ENCODE measurements at regions not wholly inside any gene's neighbourhood (a gene's known extent, or its start where the extent isn't known, plus 50 kb on each side); places are given as distances from the start of the nearest gene placed in this dataset.
"Not testable (repeated sequence)": the region's sequence is repeated elsewhere in the genome, so short reads cannot be mapped to it uniquely, and the experiment has no call there.

DNA sequence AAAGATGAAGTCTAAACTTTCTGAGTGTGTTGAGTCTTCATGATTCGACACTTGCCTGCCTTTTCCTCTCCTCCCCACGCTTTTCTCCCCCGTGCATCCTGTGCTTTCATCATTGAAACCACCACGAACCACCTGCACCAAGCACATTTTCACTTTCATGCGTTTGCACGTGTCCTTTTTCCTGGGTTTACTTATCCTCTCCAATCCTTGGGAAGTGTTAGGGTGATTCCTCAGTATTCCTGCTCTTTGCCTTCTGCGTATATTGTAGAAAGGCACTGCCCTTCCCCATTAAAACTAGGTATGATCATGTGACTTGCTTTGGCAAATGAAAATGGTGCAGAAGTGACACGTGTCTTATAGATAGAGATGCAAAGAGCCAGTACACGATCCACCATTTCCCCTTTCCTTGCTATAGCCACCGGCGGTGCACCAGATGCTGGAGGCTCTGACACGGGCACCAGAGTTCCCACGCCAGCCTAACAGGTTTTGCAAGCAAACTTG lies 106.6 kb downstream of the BRMS1L start:
- Mint-ChIP-seq H3K27me3 (no peaks in the 10 kb centered on the region), H3K4me1 (ENCODE audit: unreplicated experiment) (no peaks in the 10 kb centered on the region), H3K4me3 (no peak overlapping the region), H3K27ac (no peak overlapping the region), H3K9me3 (no peaks in the 10 kb centered on the region), H3K36me3 (no peaks in the 10 kb centered on the region)
- TF ChIP-seq, protein P1, sequence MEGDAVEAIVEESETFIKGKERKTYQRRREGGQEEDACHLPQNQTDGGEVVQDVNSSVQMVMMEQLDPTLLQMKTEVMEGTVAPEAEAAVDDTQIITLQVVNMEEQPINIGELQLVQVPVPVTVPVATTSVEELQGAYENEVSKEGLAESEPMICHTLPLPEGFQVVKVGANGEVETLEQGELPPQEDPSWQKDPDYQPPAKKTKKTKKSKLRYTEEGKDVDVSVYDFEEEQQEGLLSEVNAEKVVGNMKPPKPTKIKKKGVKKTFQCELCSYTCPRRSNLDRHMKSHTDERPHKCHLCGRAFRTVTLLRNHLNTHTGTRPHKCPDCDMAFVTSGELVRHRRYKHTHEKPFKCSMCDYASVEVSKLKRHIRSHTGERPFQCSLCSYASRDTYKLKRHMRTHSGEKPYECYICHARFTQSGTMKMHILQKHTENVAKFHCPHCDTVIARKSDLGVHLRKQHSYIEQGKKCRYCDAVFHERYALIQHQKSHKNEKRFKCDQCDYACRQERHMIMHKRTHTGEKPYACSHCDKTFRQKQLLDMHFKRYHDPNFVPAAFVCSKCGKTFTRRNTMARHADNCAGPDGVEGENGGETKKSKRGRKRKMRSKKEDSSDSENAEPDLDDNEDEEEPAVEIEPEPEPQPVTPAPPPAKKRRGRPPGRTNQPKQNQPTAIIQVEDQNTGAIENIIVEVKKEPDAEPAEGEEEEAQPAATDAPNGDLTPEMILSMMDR (conservative IDR thresholded peaks at IDR 0.05), result no peak
- no peak for DNase-seq (ENCODE audit: extremely low spot score, unreplicated experiment)

- H3K9me3 Mint-ChIP-seq, result no peaks in the 10 kb centered on the region
These were observed 106.0 kb downstream of the BRMS1L start for GRCh38 chr14:35932136-35932535.

DNA sequence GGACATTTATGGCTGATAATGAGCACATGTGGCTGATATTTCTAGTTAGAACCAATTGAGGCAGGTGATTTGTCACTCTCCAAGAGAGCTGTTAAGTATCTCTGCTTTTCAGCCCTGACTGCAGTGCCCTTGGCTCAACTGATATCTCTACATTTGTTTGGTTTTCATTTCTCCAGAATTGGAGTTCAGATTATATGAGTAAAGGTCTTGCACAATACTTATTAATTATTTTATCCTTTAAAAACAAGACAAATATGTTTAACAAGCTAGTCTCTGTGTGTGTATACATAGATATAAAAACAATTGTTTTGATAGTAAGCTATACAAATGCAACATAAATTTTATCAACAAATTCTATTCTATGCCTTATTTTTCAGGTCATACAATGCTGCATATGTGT lies 105.2 kb downstream of the BRMS1L start:
- TF ChIP-seq, protein P1 (conservative IDR thresholded peaks at IDR 0.05), result no peak
- no peaks in the 10 kb centered on the region for H3K4me1 Mint-ChIP-seq (ENCODE audit: unreplicated experiment)
- H3K27me3 Mint-ChIP-seq, result no peaks in the 10 kb centered on the region
- no peak overlapping the region for H3K4me3 Mint-ChIP-seq
- no peak overlapping the region for H3K27ac Mint-ChIP-seq
- DNase-seq (ENCODE audit: extremely low spot score, unreplicated experiment), result no peak
- H3K9me3 Mint-ChIP-seq, result no peaks in the 10 kb centered on the region
- H3K36me3 Mint-ChIP-seq, result no peaks in the 10 kb centered on the region

More at GRCh38 chr14:35932136-35932535, 106.0 kb downstream of the BRMS1L start:
- Mint-ChIP-seq H3K4me3 (no peak overlapping the region), H3K27me3 (no peaks in the 10 kb centered on the region), H3K27ac (no peak overlapping the region), H3K36me3 (no peaks in the 10 kb centered on the region), H3K4me1 (ENCODE audit: unreplicated experiment) (no peaks in the 10 kb centered on the region)
- DNase-seq (ENCODE audit: extremely low spot score, unreplicated experiment), result no peak
- TF ChIP-seq, protein P1 (conservative IDR thresholded peaks at IDR 0.05), result no peak

DNA sequence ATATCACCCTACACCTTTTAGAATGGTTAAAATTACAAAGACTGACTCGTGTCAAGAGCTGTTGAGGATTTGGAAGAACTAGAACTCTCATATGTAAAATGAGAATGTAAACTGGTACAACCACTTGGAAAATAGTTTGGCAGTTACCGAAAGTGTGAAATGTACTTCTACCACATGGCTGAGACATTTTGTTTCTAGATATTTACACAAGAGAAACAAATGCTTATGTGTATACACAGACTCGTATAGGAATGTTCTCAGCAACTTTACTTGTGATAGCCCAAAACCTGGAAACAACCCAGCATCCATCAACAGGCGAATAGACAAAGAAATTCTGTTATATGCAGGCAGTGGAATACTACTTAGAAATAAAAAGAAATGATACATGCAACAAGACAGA lies 103.0 kb downstream of the BRMS1L start:
- Mint-ChIP-seq H3K4me3 (no peak overlapping the region), H3K4me1 (ENCODE audit: unreplicated experiment) (no peaks in the 10 kb centered on the region), H3K9me3 (no peaks in the 10 kb centered on the region), H3K27ac (no peak overlapping the region), H3K27me3 (no peaks in the 10 kb centered on the region), H3K36me3 (no peaks in the 10 kb centered on the region)
- DNase-seq (ENCODE audit: extremely low spot score, unreplicated experiment), result no peak
- TF ChIP-seq, protein P1 (conservative IDR thresholded peaks at IDR 0.05), result no peak

DNA sequence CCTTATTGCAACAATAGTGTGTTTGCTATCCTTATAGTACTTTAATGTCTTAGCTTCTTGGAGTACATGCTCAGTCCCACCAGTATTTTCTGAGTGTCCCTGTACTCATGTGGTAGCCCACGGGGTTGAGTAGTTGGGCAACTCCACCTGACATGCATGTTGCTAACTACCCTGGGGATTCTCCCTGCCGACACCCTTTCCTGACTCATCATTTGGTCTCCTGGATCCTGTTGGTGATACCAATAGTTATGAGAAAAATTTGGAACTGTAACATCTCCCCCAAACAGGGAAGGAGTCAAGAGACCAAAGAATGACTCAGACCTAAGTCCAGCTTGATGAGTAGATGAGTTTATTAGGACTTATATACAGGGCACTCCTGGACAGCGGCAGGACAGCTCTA lies 101.6 kb downstream of the BRMS1L start:
- H3K9me3 Mint-ChIP-seq, result no peaks in the 10 kb centered on the region
- H3K27me3 Mint-ChIP-seq, result no peaks in the 10 kb centered on the region
- no peaks in the 10 kb centered on the region for H3K4me1 Mint-ChIP-seq (ENCODE audit: unreplicated experiment)
- TF ChIP-seq, protein P1 (conservative IDR thresholded peaks at IDR 0.05), result no peak
- H3K4me3 Mint-ChIP-seq, result no peak overlapping the region
- DNase-seq (ENCODE audit: extremely low spot score, unreplicated experiment), result no peak
- no peaks in the 10 kb centered on the region for H3K36me3 Mint-ChIP-seq
- H3K27ac Mint-ChIP-seq, result no peak overlapping the region

GRCh38 chr14:35925319-35925718 lies 99.2 kb downstream of the BRMS1L start:
- TF ChIP-seq, protein P1 (conservative IDR thresholded peaks at IDR 0.05), result no peak
- no peak overlapping the region for H3K27ac Mint-ChIP-seq
- H3K36me3 Mint-ChIP-seq, result no peaks in the 10 kb centered on the region
- no peaks in the 10 kb centered on the region for H3K4me1 Mint-ChIP-seq (ENCODE audit: unreplicated experiment)
- no peaks in the 10 kb centered on the region for H3K9me3 Mint-ChIP-seq
- H3K27me3 Mint-ChIP-seq, result no peaks in the 10 kb centered on the region
- no peak for DNase-seq (ENCODE audit: extremely low spot score, unreplicated experiment)
- no peak overlapping the region for H3K4me3 Mint-ChIP-seq

GRCh38 chr14:35922590-35922989 lies 96.5 kb downstream of the BRMS1L start:
- H3K4me3 Mint-ChIP-seq; H3K9me3 Mint-ChIP-seq; H3K36me3 Mint-ChIP-seq; DNase-seq (ENCODE audit: extremely low spot score, unreplicated experiment); H3K4me1 Mint-ChIP-seq (ENCODE audit: unreplicated experiment); H3K27ac Mint-ChIP-seq; H3K27me3 Mint-ChIP-seq: not testable (repeated sequence)
